ENCODE measurements at regions not wholly inside any gene's neighbourhood (a gene's known extent, or its start where the extent isn't known, plus 50 kb on each side); places are given as distances from the start of the nearest gene placed in this dataset.
"Not testable (repeated sequence)": the region's sequence is repeated elsewhere in the genome, so short reads cannot be mapped to it uniquely, and the experiment has no call there.

GRCh38 chr17:30731210-30732132, 93.0 kb downstream of the CRLF3 start:
- DNase-seq (ENCODE audit: low read depth) = peak; percentile 89

- DNase-seq (ENCODE audit: low read depth) = not testable (repeated sequence)
Measured at GRCh38 chr17:30730837-30731209, 93.7 kb downstream of the CRLF3 start.

GRCh38 chr17:30730171-30730836, 94.2 kb downstream of the CRLF3 start:
- DNase-seq (ENCODE audit: low read depth) = not testable (repeated sequence)

GRCh38 chr17:30729471-30730170, 94.9 kb downstream of the CRLF3 start:
- not testable (repeated sequence) for DNase-seq (ENCODE audit: low read depth)

GRCh38 chr17:30727517-30727916, 97.0 kb downstream of the CRLF3 start:
- not testable (repeated sequence) for DNase-seq (ENCODE audit: low read depth)

- not testable (repeated sequence) for DNase-seq (ENCODE audit: low read depth)
Measured at GRCh38 chr17:30726734-30727133, 97.8 kb downstream of the CRLF3 start.

GRCh38 chr17:30726310-30726709, 98.2 kb downstream of the CRLF3 start:
- DNase-seq (ENCODE audit: low read depth) = not testable (repeated sequence)

GRCh38 chr17:30724034-30724650, 100.3 kb downstream of the CRLF3 start:
- DNase-seq (ENCODE audit: low read depth) = not testable (repeated sequence)

GRCh38 chr17:30722114-30722780, 102.2 kb downstream of the CRLF3 start:
- DNase-seq (ENCODE audit: low read depth) = not testable (repeated sequence)

GRCh38 chr17:30720971-30721370, 103.5 kb downstream of the CRLF3 start:
- DNase-seq (ENCODE audit: low read depth) = not testable (repeated sequence)

GRCh38 chr17:30720013-30720471, 104.5 kb downstream of the CRLF3 start:
- DNase-seq (ENCODE audit: low read depth) = no peak

GRCh38 chr17:30719131-30719973, 105.1 kb downstream of the CRLF3 start:
- DNase-seq (ENCODE audit: low read depth) = peak; percentile 64

GRCh38 chr17:30718691-30719090, 105.8 kb downstream of the CRLF3 start:
- DNase-seq (ENCODE audit: low read depth) = not testable (repeated sequence)

- not testable (repeated sequence) for DNase-seq (ENCODE audit: low read depth)
Measured at GRCh38 chr17:30718099-30718447, 106.4 kb downstream of the CRLF3 start.

- DNase-seq (ENCODE audit: low read depth) = no peak
Measured at GRCh38 chr17:30717291-30718098, 107.0 kb downstream of the CRLF3 start.

- no peak for DNase-seq (ENCODE audit: low read depth)
Measured at GRCh38 chr17:30716461-30717290, 107.8 kb downstream of the CRLF3 start.

GRCh38 chr17:30714825-30715622, 109.5 kb downstream of the CRLF3 start:
- not testable (repeated sequence) for DNase-seq (ENCODE audit: low read depth)

- not testable (repeated sequence) for DNase-seq (ENCODE audit: low read depth)
Measured at GRCh38 chr17:30713805-30714204, 110.7 kb downstream of the CRLF3 start.
